ENCODE measurements at regions not wholly inside any gene's neighbourhood (a gene's known extent, or its start where the extent isn't known, plus 50 kb on each side); places are given as distances from the start of the nearest gene placed in this dataset.
"Not testable (repeated sequence)": the region's sequence is repeated elsewhere in the genome, so short reads cannot be mapped to it uniquely, and the experiment has no call there.

DNA sequence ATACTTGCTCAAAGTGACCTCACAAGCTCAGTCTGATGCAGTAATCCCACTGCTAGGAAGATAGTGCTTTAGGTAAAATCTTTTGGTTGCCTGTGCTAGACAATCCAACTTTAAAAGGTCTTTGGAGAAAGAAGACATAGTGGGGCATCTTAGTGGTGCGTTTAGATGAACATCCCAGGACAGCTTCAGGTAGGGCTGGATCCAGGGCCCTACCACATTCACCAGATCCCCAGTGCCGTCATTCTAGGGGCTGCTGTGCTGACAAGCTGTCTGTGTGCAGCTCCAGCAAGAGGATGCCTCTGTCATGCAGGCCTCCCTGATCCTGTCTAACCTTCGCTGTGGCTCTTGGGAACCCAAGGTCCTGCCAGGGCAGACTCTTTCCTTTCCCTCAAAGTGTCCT is 100.7 kb upstream of the EIF5 start:
- H2AK5ac ChIP-seq (ENCODE audit: low read length): no peak overlapping the region
- no peak overlapping the region for H3K27ac ChIP-seq (ENCODE audit: low read depth, low read length)
- no peak overlapping the region for H3K4me2 ChIP-seq (ENCODE audit: low read length)
- no peak overlapping the region for H3K9ac ChIP-seq (ENCODE audit: low read length)
- H3K56ac ChIP-seq (ENCODE audit: low read length): no peak overlapping the region
- no peak overlapping the region for H3K4me3 ChIP-seq (ENCODE audit: low read length)
- no peaks in the 10 kb centered on the region for H3K27me3 ChIP-seq (ENCODE audit: insufficient read depth, low read length, poor library complexity)
- no peak overlapping the region for H2BK15ac ChIP-seq (replicated peaks; ENCODE audit: low read depth)
- H3K4ac ChIP-seq (ENCODE audit: low read depth, low read length): no peak overlapping the region
- no peaks in the 10 kb centered on the region for H3K79me2 ChIP-seq (ENCODE audit: control insufficient read depth, insufficient read depth, low read length)
- no peaks in the 10 kb centered on the region for H3K79me1 ChIP-seq (ENCODE audit: low read length)
- no peak overlapping the region for H4K5ac ChIP-seq (ENCODE audit: low read length)
- peaks cover 2% of the 10 kb centered on the region for H3K4me1 ChIP-seq (ENCODE audit: control insufficient read depth, low read depth, low read length)
- no peak for DNase-seq
- H3K23ac ChIP-seq (ENCODE audit: low read length): no peak overlapping the region
- H4K8ac ChIP-seq (ENCODE audit: low read depth, low read length): no peak overlapping the region
- WGBS (ENCODE audit: extremely low coverage, insufficient coverage, low lambda C conversion rate): no CpG with 5 or more reads among the region's 3 CpGs
- no peak overlapping the region for H2BK120ac ChIP-seq (ENCODE audit: low read depth, low read length)
- no peak overlapping the region for H3K18ac ChIP-seq (ENCODE audit: low read length)
- no peak overlapping the region for H2BK5ac ChIP-seq (ENCODE audit: low read length)
- no peaks in the 10 kb centered on the region for H3K36me3 ChIP-seq (ENCODE audit: control insufficient read depth, insufficient read depth, low read length)

DNA sequence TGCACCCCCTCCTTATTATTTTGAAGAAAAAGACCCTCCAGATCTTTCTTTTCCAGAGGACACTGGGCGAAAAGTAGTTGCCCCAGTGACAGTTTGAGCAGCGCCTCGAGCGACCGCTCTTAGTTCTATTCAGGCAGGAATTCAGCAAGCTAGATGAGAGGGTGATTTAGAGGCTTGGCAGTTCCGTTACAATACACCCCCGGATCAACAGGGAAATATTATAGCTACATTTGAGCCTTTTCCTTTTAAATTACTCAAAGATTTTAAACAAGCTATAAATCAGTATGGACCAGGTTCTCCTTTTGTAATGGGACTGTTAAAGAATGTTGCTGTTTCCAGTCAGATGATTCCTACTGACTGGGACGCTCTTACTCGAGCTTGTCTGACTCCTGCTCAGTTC is 99.2 kb upstream of the EIF5 start:
- H3K4me3 ChIP-seq (ENCODE audit: low read length); H3K4me1 ChIP-seq (ENCODE audit: control insufficient read depth, low read depth, low read length); H3K79me1 ChIP-seq (ENCODE audit: low read length); H2BK120ac ChIP-seq (ENCODE audit: low read depth, low read length); H3K27ac ChIP-seq (ENCODE audit: low read depth, low read length); H2BK15ac ChIP-seq (replicated peaks; ENCODE audit: low read depth); H3K27me3 ChIP-seq (ENCODE audit: insufficient read depth, low read length, poor library complexity); H3K4ac ChIP-seq (ENCODE audit: low read depth, low read length); H3K36me3 ChIP-seq (ENCODE audit: control insufficient read depth, insufficient read depth, low read length); H2BK5ac ChIP-seq (ENCODE audit: low read length); DNase-seq; H3K4me2 ChIP-seq (ENCODE audit: low read length); H3K23ac ChIP-seq (ENCODE audit: low read length); H3K56ac ChIP-seq (ENCODE audit: low read length); H3K18ac ChIP-seq (ENCODE audit: low read length); H4K5ac ChIP-seq (ENCODE audit: low read length); H3K79me2 ChIP-seq (ENCODE audit: control insufficient read depth, insufficient read depth, low read length); H4K8ac ChIP-seq (ENCODE audit: low read depth, low read length); H2AK5ac ChIP-seq (ENCODE audit: low read length); H3K9ac ChIP-seq (ENCODE audit: low read length): not testable (repeated sequence)
- no CpG with 5 or more reads among the region's 9 CpGs for WGBS (ENCODE audit: extremely low coverage, insufficient coverage, low lambda C conversion rate)

DNA sequence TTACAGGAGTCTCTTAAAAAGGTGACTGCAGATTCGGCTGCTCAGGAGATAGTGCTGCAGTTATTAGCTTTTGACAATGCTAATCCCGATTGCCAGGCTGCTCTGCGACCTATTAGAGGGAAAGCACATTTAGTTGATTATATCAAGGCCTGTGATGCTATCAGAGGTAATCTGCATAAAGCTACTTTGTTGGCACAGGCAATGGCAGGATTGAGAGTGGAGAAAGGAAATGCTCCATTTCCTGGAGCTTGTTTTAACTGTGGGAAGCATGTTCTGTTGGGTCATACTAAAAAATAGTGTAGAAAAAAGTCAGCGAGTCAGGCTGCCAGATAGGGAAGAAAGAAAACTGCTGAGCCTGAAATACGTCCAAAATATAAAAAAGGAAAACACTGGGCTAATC is 98.5 kb upstream of the EIF5 start:
- DNase-seq: peak; percentile 30
- H2BK15ac ChIP-seq (replicated peaks; ENCODE audit: low read depth); H3K18ac ChIP-seq (ENCODE audit: low read length); H3K36me3 ChIP-seq (ENCODE audit: control insufficient read depth, insufficient read depth, low read length); H2BK5ac ChIP-seq (ENCODE audit: low read length); H4K5ac ChIP-seq (ENCODE audit: low read length); H3K79me1 ChIP-seq (ENCODE audit: low read length); H3K56ac ChIP-seq (ENCODE audit: low read length); H3K4me2 ChIP-seq (ENCODE audit: low read length); H4K8ac ChIP-seq (ENCODE audit: low read depth, low read length); H3K23ac ChIP-seq (ENCODE audit: low read length); H3K4me3 ChIP-seq (ENCODE audit: low read length); H3K79me2 ChIP-seq (ENCODE audit: control insufficient read depth, insufficient read depth, low read length); H3K9ac ChIP-seq (ENCODE audit: low read length); H2AK5ac ChIP-seq (ENCODE audit: low read length); H3K4ac ChIP-seq (ENCODE audit: low read depth, low read length); H3K27ac ChIP-seq (ENCODE audit: low read depth, low read length); H3K27me3 ChIP-seq (ENCODE audit: insufficient read depth, low read length, poor library complexity); H2BK120ac ChIP-seq (ENCODE audit: low read depth, low read length); H3K4me1 ChIP-seq (ENCODE audit: control insufficient read depth, low read depth, low read length): not testable (repeated sequence)
- WGBS (ENCODE audit: extremely low coverage, insufficient coverage, low lambda C conversion rate): no CpG with 5 or more reads among the region's 5 CpGs

DNA sequence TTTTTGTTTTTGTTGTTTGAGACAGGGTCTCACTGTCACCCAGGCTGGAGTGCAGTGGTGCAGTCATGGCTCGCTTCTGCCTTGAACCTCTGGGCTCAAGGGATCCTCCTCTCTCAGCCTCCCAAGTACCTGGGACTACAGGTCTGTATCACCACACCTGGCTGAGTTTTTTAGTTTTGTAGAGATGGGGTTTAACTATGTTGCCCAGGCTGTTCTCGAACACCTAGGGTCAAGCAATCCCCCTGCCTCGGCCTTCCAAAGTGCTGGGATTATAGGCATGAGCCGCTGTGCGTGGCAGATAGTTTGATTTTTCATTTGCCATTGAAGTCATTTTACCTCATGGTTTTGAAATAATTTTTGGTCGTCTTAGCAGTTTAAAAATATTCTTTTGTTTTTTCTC is 94.3 kb upstream of the EIF5 start:
- Histone ChIP-seq H2BK5ac (ENCODE audit: low read length) (no peak overlapping the region), H3K23ac (ENCODE audit: low read length) (no peak overlapping the region), H3K4me3 (ENCODE audit: low read length) (no peak overlapping the region), H2BK120ac (ENCODE audit: low read depth, low read length) (no peak overlapping the region), H3K79me1 (ENCODE audit: low read length) (no peaks in the 10 kb centered on the region), H3K56ac (ENCODE audit: low read length) (no peak overlapping the region), H3K9ac (ENCODE audit: low read length) (no peak overlapping the region), H4K8ac (ENCODE audit: low read depth, low read length) (no peak overlapping the region), H4K5ac (ENCODE audit: low read length) (no peak overlapping the region), H3K27me3 (ENCODE audit: insufficient read depth, low read length, poor library complexity) (no peaks in the 10 kb centered on the region), H3K79me2 (ENCODE audit: control insufficient read depth, insufficient read depth, low read length) (no peaks in the 10 kb centered on the region), H2BK15ac (replicated peaks; ENCODE audit: low read depth) (no peak overlapping the region), H3K4me1 (ENCODE audit: control insufficient read depth, low read depth, low read length) (peaks cover 2% of the 10 kb centered on the region), H3K27ac (ENCODE audit: low read depth, low read length) (no peak overlapping the region), H3K4me2 (ENCODE audit: low read length) (no peak overlapping the region), H3K18ac (ENCODE audit: low read length) (no peak overlapping the region), H2AK5ac (ENCODE audit: low read length) (no peak overlapping the region), H3K36me3 (ENCODE audit: control insufficient read depth, insufficient read depth, low read length) (no peaks in the 10 kb centered on the region), H3K4ac (ENCODE audit: low read depth, low read length) (no peak overlapping the region)
- DNase-seq: no peak
- no CpG with 5 or more reads among the region's 6 CpGs for WGBS (ENCODE audit: extremely low coverage, insufficient coverage, low lambda C conversion rate)

DNA sequence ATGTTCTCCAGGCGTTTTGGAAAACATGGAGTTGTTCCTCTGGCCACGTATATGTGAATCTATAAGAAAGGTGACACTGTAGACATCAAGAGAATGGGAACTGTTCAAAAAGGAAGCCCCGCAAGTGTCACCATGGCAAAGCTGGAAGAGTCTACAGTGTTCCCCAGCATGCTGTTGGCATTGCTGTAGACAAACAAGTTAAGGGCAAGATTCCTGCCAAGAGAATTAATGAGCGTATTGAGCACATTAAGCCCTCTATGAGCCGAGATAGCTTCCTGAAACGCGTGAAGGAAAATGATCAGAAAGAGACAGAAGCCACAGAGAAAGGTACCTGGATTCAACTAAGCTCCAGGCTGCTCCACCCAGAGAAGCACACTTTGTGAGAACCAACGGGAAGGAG is 92.5 kb upstream of the EIF5 start:
- Histone ChIP-seq H3K4me2 (ENCODE audit: low read length) (no peak overlapping the region), H3K4me1 (ENCODE audit: control insufficient read depth, low read depth, low read length) (no peaks in the 10 kb centered on the region), H2BK120ac (ENCODE audit: low read depth, low read length) (no peak overlapping the region), H3K4me3 (ENCODE audit: low read length) (no peak overlapping the region), H2AK5ac (ENCODE audit: low read length) (no peak overlapping the region), H3K56ac (ENCODE audit: low read length) (no peak overlapping the region), H4K5ac (ENCODE audit: low read length) (no peak overlapping the region), H4K8ac (ENCODE audit: low read depth, low read length) (no peak overlapping the region), H3K27ac (ENCODE audit: low read depth, low read length) (no peak overlapping the region), H3K79me1 (ENCODE audit: low read length) (no peaks in the 10 kb centered on the region), H3K18ac (ENCODE audit: low read length) (no peak overlapping the region), H3K27me3 (ENCODE audit: insufficient read depth, low read length, poor library complexity) (no peaks in the 10 kb centered on the region), H2BK5ac (ENCODE audit: low read length) (no peak overlapping the region), H3K23ac (ENCODE audit: low read length) (no peak overlapping the region), H3K4ac (ENCODE audit: low read depth, low read length) (no peak overlapping the region), H3K79me2 (ENCODE audit: control insufficient read depth, insufficient read depth, low read length) (no peaks in the 10 kb centered on the region), H3K9ac (ENCODE audit: low read length) (no peak overlapping the region), H3K36me3 (ENCODE audit: control insufficient read depth, insufficient read depth, low read length) (no peaks in the 10 kb centered on the region), H2BK15ac (replicated peaks; ENCODE audit: low read depth) (no peak overlapping the region)
- DNase-seq: no peak
- WGBS (ENCODE audit: extremely low coverage, insufficient coverage, low lambda C conversion rate): no CpG with 5 or more reads among the region's 8 CpGs

DNA sequence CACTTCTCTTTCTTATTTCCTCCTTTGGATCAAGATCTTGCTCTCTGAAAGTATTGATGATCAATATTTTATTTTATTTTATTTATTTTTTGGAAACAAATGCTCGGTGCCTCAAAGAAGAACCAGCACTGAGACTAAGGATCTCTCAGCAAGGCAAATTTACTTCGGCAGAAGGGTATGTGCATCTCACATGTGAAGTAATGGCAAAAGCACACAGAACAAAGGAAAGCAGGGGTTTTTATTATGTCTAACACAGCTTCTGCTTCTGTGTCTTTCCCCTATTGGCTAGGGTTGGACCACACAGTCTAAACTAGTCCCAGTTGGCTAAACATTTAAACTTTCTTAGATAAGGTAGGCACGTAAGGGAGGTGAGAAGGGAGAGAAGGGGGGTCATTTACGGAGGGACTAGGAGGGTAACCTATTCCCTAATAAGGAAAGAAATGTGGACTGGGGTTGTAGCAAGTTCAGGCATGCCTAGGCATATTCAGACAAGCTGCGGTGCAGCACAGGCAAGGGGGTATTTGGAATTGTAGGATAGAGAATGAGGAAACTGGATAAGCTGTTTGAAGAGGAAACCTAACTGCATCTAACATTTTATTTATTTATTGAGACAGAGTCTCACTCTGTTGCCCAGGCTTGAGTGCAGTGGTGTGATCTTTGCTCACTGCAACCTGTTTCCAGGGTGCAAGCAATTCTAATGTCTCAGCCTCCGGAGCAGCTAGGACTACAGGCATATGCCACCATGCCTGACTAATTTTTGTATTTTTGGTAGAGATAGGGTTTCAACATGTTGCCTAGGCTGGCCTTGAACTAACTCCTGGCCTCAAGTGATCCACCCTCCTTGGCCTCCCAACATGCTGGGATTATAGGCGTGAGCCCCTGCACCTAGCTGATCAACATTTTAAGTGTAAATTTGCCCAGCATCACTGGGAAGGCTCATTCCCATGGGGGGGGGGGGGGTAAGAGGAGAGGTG is 90.0 kb upstream of the EIF5 start:
- H3K79me1 ChIP-seq (ENCODE audit: low read length): no peaks in the 10 kb centered on the region
- no peak for DNase-seq
- H2BK120ac ChIP-seq (ENCODE audit: low read depth, low read length): no peak overlapping the region
- WGBS (ENCODE audit: extremely low coverage, insufficient coverage, low lambda C conversion rate): no CpG with 5 or more reads among the region's 7 CpGs
- no peak overlapping the region for H3K18ac ChIP-seq (ENCODE audit: low read length)
- H3K4me1 ChIP-seq (ENCODE audit: control insufficient read depth, low read depth, low read length): no peaks in the 10 kb centered on the region
- no peak overlapping the region for H3K4me3 ChIP-seq (ENCODE audit: low read length)
- no peak overlapping the region for H3K27ac ChIP-seq (ENCODE audit: low read depth, low read length)
- no peak overlapping the region for H4K5ac ChIP-seq (ENCODE audit: low read length)
- no peak overlapping the region for H2BK5ac ChIP-seq (ENCODE audit: low read length)
- H2BK15ac ChIP-seq (replicated peaks; ENCODE audit: low read depth): no peak overlapping the region
- no peak overlapping the region for H3K23ac ChIP-seq (ENCODE audit: low read length)
- H3K79me2 ChIP-seq (ENCODE audit: control insufficient read depth, insufficient read depth, low read length): no peaks in the 10 kb centered on the region
- no peak overlapping the region for H4K8ac ChIP-seq (ENCODE audit: low read depth, low read length)
- H3K36me3 ChIP-seq (ENCODE audit: control insufficient read depth, insufficient read depth, low read length): no peaks in the 10 kb centered on the region
- H3K4me2 ChIP-seq (ENCODE audit: low read length): no peak overlapping the region
- no peak overlapping the region for H3K9ac ChIP-seq (ENCODE audit: low read length)
- H3K4ac ChIP-seq (ENCODE audit: low read depth, low read length): no peak overlapping the region
- no peak overlapping the region for H2AK5ac ChIP-seq (ENCODE audit: low read length)
- H3K27me3 ChIP-seq (ENCODE audit: insufficient read depth, low read length, poor library complexity): no peaks in the 10 kb centered on the region
- no peak overlapping the region for H3K56ac ChIP-seq (ENCODE audit: low read length)
